ENCODE measurements at regions not wholly inside any gene's neighbourhood (a gene's known extent, or its start where the extent isn't known, plus 50 kb on each side); places are given as distances from the start of the nearest gene placed in this dataset.

- TF ChIP-seq BCOR (IDR thresholded peaks at IDR 0.05), result no peak
- no peak for TF ChIP-seq GTF2B (IDR thresholded peaks at IDR 0.05; ENCODE audit: extremely low read depth, insufficient read length)
- peak; percentile 3 to 35 (median 28); a peak in 3 of 6 replicates for TF ChIP-seq CTCF (IDR thresholded peaks at IDR 0.05 in 2 of 3, conservative IDR thresholded peaks at IDR 0.05 in 1 of 3; ENCODE audit: insufficient read depth in 2 of 3, low read depth in 1 of 3, low read length in 3 of 3)
- no peak for TF ChIP-seq DNMT1 (IDR thresholded peaks at IDR 0.05)
- TF ChIP-seq CGGBP1 (CRISPR knock-in tag; IDR thresholded peaks at IDR 0.05), result no peak
- no peak for TF ChIP-seq ZNF592 (IDR thresholded peaks at IDR 0.05)
- no peak for TF ChIP-seq ZNF511 (CRISPR knock-in tag; IDR thresholded peaks at IDR 0.05)
- TF ChIP-seq CBFA2T2 (conservative IDR thresholded peaks at IDR 0.05), result no peak
- TF ChIP-seq SMARCC2 (IDR thresholded peaks at IDR 0.05; ENCODE audit: low read depth), result no peak
- TF ChIP-seq SRSF9 (IDR thresholded peaks at IDR 0.05; ENCODE audit: borderline replicate concordance, low read depth, low read length), result no peak
- TF ChIP-seq ZNF444 (CRISPR knock-in tag; IDR thresholded peaks at IDR 0.05), result no peak
- no peak for TF ChIP-seq PBX2 (CRISPR knock-in tag; IDR thresholded peaks at IDR 0.05; ENCODE audit: low read depth)
- no peak for TF ChIP-seq PBX2 (tag; conservative IDR thresholded peaks at IDR 0.05; ENCODE audit: low read depth)
- TF ChIP-seq TRIM28 (IDR thresholded peaks at IDR 0.05), result no peak
Observed at GRCh38 chr17:21613071-21613429, 79.3 kb upstream of the KCNJ18 start (continued).
